Activated CD4-positive, alpha-beta T cell treated with anti-CD3 and anti-CD28 coated beads for 48 hours (primary cell): ENCODE measurements at regions not wholly inside any gene's neighbourhood (a gene's known extent, or its start where the extent isn't known, plus 50 kb on each side); places are given as distances from the start of the nearest gene placed in this dataset.

Experiments
- DNase-seq: peaks from one replicate; pipeline ENCODE4 v3.0.0-alpha.2; 2020

DNA sequence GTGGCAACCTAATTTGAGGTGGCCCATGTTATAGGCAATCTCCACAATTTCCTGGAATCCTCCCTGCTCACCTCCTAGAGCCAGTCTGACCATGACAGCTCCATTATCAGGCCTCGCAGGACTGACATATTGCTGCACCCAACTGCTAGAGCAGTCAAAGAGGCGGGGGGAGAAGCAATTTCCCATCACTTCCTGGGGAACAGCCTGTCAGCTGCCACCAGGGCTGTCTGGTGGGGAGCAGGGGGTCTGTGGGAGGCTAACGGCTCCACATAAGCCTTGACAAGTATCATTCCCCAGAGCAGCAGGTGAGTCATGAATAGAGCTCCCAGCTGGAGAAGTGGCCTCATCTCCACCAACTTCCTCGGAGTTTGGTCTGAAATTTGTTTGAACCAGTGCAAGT, 322.9 kb downstream of the MATN1 start:
- no peak for DNase-seq

- DNase-seq = no peak
Observed at GRCh38 chr1:30399026-30399425, 324.4 kb downstream of the MATN1 start.

DNA sequence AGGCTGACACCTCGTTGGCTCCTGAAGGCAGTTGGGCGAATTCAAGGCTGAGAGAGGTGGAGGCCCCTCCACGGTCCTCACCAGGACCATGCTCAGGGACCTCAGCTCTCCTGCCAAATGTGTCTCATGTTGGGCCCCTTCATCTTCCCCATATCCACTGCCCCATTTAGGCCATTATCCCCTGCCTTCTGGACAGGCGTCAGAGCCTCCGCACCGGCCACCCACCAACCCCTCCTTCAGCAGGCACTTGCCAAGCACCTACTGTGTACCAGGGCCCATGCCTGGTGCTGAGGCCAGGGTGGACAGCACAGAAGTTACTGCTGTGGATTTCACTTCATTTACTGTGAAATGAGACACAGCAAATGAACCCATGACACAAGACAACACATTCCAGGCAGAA, 325.8 kb downstream of the MATN1 start:
- no peak for DNase-seq

GRCh38 chr1:30395631-30396030, 327.8 kb downstream of the MATN1 start:
- no peak for DNase-seq

GRCh38 chr1:30388386-30388785, 335.0 kb downstream of the MATN1 start:
- no peak for DNase-seq

DNA sequence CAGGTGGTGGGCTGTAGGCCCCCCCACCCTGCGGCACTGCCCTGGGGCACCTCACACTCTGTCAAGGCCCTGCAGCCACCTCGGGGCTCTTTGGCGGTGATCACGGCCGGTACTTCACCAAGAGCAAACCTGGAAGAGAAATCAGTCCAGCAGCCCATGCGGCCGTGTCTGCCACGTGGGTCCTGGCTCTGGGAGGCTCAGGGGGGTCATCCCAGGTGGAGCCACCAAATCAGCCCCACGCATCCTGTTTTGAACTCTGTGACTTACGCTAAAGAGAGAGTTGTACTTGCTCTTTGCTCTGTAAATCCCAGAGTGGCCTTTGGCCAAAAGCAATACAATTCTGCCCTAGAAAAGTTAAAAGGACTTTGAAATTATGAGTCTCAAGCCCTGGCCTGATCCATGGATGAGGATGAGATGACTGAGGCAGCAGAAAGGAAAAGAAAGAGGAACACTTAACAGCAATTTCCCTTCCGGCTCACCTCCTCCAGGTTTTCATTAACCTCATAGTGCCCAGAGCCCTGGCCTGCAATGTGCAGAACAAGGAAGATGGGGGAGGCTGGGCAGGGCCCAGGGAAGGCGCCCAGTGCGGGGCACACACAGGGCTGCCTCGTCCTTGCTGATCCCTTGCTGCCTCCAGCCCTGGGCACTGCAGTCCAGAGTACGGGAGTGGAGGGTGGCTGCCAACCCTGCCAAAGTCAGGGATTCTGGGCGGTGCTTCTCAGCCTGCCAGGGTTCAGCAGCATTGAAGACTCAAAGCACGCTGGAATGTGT, 337.0 kb downstream of the MATN1 start:
- no peak for DNase-seq

DNA sequence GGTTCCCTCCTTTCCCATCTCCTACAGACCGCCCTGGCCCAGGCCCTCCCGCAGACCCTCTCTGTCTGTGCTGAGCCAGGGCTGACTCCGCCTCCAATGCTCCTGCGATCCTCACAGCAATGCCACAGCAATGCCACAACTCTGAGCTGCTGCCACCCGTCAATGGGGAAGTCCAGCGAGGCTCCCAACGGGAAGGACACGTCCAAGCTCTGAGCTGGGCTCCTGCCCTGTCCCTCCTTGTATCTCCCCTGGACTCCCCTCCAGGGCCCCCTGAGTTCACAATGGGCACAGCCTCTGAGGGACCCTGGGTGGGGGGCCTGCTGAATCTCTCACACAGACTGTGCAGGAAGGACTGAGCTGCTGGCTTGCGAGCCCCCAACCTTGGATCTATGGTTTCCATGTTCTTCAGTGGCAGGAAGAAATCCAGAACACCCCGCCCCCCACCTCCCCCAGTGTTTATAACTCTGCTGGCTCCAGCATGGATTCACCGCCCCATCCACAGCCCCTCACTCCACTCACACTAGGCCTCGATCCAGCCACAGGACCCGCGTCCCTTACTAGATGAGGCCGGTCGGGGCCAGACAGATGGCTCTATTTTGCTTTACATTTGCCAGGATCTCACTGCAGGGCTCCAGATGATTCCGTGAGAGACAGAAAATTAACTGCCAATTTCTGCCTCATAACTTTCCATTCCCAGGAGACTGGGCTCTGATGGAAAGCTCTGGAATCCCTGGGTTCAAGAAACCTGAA, 338.0 kb downstream of the MATN1 start:
- DNase-seq = no peak

DNA sequence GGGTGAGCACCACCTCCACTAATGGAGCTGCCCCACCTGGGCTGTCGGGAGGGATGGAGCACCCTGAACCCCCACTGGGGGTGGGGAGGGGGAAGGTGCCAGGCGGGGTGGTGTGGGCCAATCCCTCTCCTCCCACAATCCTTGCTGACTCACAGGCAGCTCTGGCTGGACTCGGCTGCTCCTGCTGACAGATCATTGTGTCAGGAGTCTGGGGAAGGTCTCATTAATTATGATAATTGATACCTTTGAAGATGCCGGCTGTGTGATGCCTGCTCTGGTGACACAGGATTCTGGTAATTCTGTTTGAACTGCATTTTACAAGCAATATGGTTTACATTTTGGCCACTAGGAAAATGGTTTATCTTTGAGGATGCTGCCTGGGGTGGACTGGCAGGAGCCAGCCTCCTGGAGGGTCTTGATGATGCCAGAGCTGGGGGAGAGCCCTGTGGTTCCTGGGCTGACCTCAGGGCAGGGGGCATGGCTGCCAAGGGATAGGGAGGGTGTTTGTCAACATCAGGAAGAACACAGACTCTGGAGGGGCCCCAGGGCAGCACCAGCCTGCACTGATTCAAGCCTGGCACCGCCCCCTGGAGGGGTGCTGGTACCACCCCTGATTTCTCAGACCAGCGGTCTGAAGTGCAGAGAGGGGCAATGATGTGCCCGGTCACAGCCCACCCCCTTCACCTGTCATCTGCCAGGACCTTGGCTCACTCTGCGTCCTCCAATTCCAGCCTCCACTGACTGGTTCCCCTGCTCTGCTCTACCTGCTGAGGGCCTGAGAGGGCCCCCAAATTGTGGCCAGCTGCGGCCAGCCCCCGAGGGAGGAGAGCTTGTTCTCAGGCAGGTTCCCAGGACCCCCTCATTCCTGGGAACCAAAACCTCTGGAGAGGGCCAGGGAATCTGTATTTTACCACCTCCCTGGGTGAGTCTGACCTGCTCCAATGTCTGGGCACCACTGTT, 338.8 kb downstream of the MATN1 start:
- no peak for DNase-seq

DNA sequence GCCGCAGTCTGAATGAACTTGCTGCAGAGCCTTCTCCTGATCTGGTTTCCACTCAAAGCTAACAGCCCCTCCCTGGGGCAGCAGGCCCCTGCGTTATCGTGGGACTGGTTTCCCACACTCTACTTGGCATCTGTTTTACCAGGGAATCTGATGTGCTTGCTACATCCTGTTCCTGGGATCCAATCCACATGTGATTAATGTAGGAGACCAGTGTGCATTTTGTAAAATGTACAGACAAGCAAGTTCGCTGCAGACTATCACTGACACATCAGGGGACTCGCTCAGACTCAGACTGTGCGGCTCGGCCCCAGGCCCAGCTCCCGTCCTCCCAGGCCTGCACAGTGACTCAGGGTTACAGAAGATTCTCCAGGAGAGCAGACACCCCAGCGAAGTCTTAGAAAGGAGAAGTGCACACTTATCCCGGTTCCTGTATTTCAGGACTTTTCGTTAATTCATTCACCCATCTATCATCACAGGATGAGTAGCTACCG, 340.1 kb downstream of the MATN1 start:
- no peak for DNase-seq

- no peak for DNase-seq
Observed at GRCh38 chr1:30382496-30382895, 340.9 kb downstream of the MATN1 start.

DNA sequence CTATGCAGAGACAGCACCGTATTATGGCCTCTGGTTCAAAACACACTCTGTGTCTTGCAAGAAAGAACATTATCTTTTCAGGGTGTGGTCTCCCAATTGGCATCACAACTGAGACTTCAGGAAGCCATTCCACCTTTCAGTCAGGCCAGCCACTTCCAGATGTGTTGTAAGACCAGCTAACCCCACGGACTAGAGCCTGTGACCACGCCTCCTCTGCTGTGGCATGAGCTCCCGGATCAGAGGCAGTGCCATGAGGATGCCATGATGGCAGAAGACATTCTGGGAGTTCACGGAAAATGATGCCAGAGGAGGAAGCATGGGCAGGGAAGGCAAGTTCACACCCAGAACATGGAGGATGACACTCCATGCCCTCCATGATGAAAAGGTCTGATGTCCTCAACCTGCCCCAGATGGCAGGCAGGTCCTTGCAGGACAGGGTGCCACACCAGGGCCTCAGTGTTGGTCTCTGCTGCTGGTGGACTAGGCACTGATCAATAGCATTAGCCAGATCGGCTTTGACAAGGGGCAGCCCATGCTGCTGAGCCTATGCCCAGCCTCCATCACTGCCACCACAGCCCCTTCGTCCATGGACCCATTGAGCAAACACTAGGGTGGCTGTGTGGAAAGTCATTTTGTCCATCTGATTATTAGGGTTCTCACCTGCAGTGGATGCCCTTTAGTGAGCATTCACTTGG, 341.6 kb downstream of the MATN1 start:
- DNase-seq = no peak

GRCh38 chr1:30381266-30381665, 342.1 kb downstream of the MATN1 start:
- DNase-seq = no peak

- DNase-seq = no peak
Observed at GRCh38 chr1:30380625-30380984, 342.8 kb downstream of the MATN1 start.

DNA sequence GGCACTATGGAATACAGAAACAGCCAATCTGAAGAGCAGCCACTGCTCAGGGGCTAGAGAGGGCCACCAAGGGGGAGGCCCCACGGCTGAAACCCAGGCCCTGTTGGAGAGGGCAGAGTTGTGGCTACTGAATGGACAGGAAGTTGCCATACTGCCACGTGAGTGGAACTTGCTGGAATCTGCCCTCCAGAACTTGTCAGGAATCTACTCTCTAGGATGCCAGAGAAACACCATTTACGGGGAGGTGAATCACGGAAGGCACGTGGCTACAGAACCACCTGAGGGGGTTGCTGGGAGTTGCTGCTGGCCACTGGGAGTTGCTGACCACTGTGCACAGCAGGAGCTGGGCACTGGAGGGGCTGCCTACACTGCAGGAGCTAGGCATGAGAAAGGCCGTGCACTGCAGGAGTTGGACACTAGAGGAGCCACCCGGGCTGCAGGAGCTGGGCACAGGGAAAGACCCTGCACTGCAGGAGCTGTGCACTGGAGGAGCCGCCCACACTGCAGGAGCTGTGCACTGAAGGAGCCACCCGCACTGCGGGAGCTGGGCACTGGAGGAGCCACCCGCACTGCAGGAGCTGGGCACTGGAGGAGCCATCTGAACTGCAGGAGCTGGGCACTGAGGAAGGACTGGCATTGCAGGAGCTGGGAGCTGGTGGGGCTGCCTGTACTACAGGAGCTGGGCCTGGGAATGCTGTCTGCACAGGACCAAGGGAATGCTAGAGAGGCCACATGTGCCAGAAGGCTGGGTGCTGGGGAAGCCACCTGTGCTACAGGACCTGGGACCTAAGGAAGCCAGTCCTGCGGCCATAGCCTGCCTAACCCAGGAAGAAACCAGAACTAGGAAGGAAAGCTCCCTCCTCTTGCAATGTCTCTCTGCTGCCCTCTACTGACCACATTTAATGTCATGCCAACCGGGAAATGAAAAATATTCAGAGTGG, 343.4 kb downstream of the MATN1 start:
- DNase-seq = peak; percentile 51

- no peak for DNase-seq
Observed at GRCh38 chr1:30378991-30379581, 344.3 kb downstream of the MATN1 start.

DNA sequence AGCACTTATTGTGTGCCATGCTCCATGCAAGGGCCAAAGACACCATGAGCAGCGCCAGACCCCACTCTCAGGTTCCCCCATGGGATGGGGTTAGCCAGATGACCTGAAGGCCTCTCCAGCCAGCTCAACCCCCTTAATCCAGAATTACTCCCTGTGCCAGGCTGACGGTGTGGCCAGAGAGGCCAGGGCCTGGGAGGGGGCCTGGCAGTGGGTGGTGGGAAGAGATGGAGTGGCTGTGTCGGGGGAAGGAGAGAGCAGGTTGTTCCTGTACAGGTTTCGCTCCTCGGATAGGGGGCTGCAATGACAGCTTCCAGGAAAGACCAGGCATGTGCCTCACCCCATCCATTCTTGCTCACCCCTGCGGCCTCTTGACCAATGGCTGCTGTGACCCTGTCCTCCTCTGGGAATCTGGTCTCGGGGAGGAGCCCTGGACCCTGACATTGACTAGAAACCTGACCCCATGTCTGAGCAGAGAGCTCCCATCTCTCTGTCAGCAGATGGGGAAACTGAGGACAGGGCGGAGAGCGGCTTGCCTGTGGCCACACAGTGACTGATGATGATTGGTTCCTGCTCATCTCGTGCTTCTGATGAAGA, 345.3 kb downstream of the MATN1 start:
- DNase-seq = no peak

DNA sequence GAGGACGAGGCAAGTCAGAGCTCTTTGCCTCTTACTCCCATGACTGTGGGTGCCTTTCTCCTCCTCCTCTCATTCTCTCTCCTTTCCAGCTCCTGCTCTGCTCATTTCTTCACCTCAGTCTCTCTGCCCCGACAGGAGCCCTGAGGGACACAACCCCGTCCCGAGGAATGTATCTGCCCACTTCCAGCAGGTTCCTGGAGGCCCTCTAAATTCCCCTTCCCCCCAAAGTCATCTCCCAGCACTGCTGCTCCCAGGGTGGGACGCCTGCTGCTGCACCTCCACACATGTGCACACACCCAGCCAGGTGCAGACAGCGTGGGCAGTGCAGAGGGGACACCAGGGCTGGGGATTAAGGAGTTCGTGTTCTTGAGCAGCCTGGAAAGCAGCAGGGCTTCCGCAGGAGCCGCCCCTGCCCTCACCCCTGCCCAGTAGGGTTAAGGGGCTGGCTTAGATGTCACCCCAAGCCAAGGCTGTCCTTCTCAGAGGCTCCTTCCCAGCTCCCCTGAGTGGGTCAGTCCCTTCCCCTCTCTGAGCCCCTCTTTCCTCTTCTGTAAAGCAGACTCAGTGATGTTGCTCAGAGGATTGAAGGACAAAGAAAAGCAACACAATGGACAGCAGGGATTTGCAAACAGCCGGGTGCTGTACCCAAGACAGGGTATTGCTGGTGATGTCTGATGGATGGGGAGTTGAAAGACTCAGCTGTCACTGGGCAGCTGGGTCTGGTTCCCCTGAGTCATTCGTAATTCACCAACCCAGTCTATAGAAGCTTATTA, 346.0 kb downstream of the MATN1 start:
- no peak for DNase-seq

- DNase-seq = no peak
Observed at GRCh38 chr1:30376054-30376697, 347.2 kb downstream of the MATN1 start.

GRCh38 chr1:30375156-30375555, 348.2 kb downstream of the MATN1 start:
- no peak for DNase-seq
